Kidney epithelial cell (primary cell): ENCODE measurements at regions not wholly inside any gene's neighbourhood (a gene's known extent, or its start where the extent isn't known, plus 50 kb on each side); places are given as distances from the start of the nearest gene placed in this dataset.

Experiments used
- DNase-seq: peaks from one replicate; pipeline ENCODE4 v3.0.0-alpha.2; 2010; ENCODE audit warnings: low read depth
- H3K27me3 ChIP-seq: 2 replicates; pipeline ENCODE4 v1.6.0; 2011; ENCODE audit warnings: low read length; ENCODE audit not compliant: control insufficient read depth, insufficient read depth
- H3K36me3 ChIP-seq: 2 replicates; pipeline ENCODE4 v1.5.1; 2011; ENCODE audit warnings: low read length; ENCODE audit not compliant: control insufficient read depth, insufficient read depth
- H3K4me3 ChIP-seq: 2 replicates; pipeline ENCODE4 v1.5.1; 2011; ENCODE audit warnings: low read depth, mild to moderate bottlenecking, control low read depth, low read length
- TF ChIP-seq, protein P1 (sequence below): IDR thresholded peaks from 2 replicates; pipeline ENCODE4 v1.5.1; 2011; ENCODE audit warnings: mild to moderate bottlenecking, moderate library complexity, low read length, control low read depth, inconsistent platforms; ENCODE audit not compliant: insufficient read depth, poor library complexity, severe bottlenecking

- H3K4me3 ChIP-seq, result no peak overlapping the region
- no peak for DNase-seq
- H3K36me3 ChIP-seq, result no peaks in the 10 kb centered on the region
- TF ChIP-seq, protein P1, sequence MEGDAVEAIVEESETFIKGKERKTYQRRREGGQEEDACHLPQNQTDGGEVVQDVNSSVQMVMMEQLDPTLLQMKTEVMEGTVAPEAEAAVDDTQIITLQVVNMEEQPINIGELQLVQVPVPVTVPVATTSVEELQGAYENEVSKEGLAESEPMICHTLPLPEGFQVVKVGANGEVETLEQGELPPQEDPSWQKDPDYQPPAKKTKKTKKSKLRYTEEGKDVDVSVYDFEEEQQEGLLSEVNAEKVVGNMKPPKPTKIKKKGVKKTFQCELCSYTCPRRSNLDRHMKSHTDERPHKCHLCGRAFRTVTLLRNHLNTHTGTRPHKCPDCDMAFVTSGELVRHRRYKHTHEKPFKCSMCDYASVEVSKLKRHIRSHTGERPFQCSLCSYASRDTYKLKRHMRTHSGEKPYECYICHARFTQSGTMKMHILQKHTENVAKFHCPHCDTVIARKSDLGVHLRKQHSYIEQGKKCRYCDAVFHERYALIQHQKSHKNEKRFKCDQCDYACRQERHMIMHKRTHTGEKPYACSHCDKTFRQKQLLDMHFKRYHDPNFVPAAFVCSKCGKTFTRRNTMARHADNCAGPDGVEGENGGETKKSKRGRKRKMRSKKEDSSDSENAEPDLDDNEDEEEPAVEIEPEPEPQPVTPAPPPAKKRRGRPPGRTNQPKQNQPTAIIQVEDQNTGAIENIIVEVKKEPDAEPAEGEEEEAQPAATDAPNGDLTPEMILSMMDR, result no peak
- H3K27me3 ChIP-seq, result no peaks in the 10 kb centered on the region
Observed at GRCh38 chr12:92486443-92487137, 216.2 kb upstream of the PLEKHG7 start.

- DNase-seq, result no peak
- Histone ChIP-seq H3K4me3 (no peak overlapping the region), H3K36me3 (no peaks in the 10 kb centered on the region), H3K27me3 (no peaks in the 10 kb centered on the region)
- TF ChIP-seq, protein P1, result no peak
Observed at GRCh38 chr12:92485351-92486348, 217.1 kb upstream of the PLEKHG7 start.

GRCh38 chr12:92482599-92482998 lies 220.2 kb upstream of the PLEKHG7 start:
- TF ChIP-seq, protein P1, result no peak
- DNase-seq, result no peak

GRCh38 chr12:92481066-92481465 lies 221.7 kb upstream of the PLEKHG7 start:
- Histone ChIP-seq H3K27me3 (no peaks in the 10 kb centered on the region), H3K4me3 (no peak overlapping the region), H3K36me3 (no peaks in the 10 kb centered on the region)
- DNase-seq, result no peak
- TF ChIP-seq, protein P1, result no peak

More at GRCh38 chr12:92482599-92482998, 220.2 kb upstream of the PLEKHG7 start:
- Histone ChIP-seq H3K4me3 (no peak overlapping the region), H3K36me3 (no peaks in the 10 kb centered on the region), H3K27me3 (no peaks in the 10 kb centered on the region)

DNA sequence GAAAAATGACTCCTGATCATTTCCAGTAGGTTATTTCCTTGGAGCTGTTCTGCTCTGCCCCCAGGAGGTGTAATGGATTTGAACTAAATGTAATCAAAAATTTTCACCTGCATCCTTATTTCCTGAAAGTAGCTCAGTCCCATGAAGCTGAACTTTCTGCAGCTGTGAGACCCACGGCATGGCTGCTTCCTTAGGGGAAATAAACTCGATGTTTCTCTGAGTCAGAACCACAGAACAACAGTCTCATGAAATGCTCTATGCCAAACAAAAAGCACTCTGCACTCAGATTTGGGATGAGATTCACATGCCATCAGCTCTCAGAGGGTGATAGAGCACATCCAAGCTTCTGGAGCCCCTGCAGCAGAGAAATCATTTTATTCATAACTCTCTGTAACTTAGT lies 224.1 kb upstream of the PLEKHG7 start:
- Histone ChIP-seq H3K27me3 (no peaks in the 10 kb centered on the region), H3K36me3 (no peaks in the 10 kb centered on the region), H3K4me3 (no peak overlapping the region)
- no peak for DNase-seq
- TF ChIP-seq, protein P1, result no peak
